Effector memory CD4-positive, alpha-beta T cell (primary cell): ENCODE measurements at regions not wholly inside any gene's neighbourhood (a gene's known extent, or its start where the extent isn't known, plus 50 kb on each side); places are given as distances from the start of the nearest gene placed in this dataset.

ENCODE experiments used
- DNase-seq, 3 donors: peaks; one replicate each; pipeline ENCODE4 v3.0.0-alpha.2; 2020
- H3K27ac ChIP-seq: 2 replicates; pipeline ENCODE4 v1.7.0; 2013; ENCODE audit warnings: mild to moderate bottlenecking, low read length, moderate library complexity; ENCODE audit not compliant: insufficient read depth, poor library complexity, severe bottlenecking
- H3K27me3 ChIP-seq: replicated peaks from 2 replicates; pipeline ENCODE4 v1.7.0; 2013; ENCODE audit warnings: mild to moderate bottlenecking, low read length; ENCODE audit not compliant: insufficient read depth, control insufficient read depth, poor library complexity, severe bottlenecking
- H3K36me3 ChIP-seq: 2 replicates; pipeline ENCODE4 v1.7.0; 2013; ENCODE audit warnings: mild to moderate bottlenecking, low read length, moderate library complexity; ENCODE audit not compliant: control insufficient read depth, insufficient read depth
- H3K4me1 ChIP-seq: 2 replicates; pipeline ENCODE4 v1.7.0; 2013; ENCODE audit warnings: low read length, mild to moderate bottlenecking; ENCODE audit not compliant: control insufficient read depth, insufficient read depth, poor library complexity, severe bottlenecking
- H3K4me3 ChIP-seq: 2 replicates; pipeline ENCODE4 v1.7.0; 2013; ENCODE audit warnings: low read length, low read depth, mild to moderate bottlenecking; ENCODE audit not compliant: insufficient read depth, poor library complexity, severe bottlenecking
- H3K9me3 ChIP-seq: 2 replicates; pipeline ENCODE4 v1.7.0; 2013; ENCODE audit warnings: mild to moderate bottlenecking, low read length, moderate library complexity; ENCODE audit not compliant: control insufficient read depth

DNA sequence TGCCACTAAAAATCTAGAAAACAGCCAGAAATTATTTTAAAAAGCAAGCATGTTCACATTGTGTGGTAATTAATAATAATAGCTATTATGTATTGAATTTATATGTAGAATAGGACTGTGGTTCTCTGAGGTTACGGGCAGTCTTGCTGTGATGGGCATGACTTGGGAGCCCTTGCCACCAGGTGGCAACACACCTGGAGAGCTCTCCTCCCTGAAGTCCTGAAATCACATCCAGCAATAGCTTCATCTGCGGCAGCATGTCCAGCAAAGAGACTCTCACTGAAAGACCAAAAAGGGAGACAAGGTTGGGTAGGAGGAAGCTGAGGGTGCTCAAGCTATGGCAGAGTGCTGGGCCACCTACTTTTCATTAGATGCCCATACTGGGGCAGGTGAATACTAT is 206.8 kb upstream of the IL12A start:
- no peaks in the 10 kb centered on the region for H3K9me3 ChIP-seq
- no peak overlapping the region for H3K4me3 ChIP-seq
- DNase-seq = no peak
- no peaks in the 10 kb centered on the region for H3K4me1 ChIP-seq
- no peak overlapping the region for H3K27ac ChIP-seq
- no peaks in the 10 kb centered on the region for H3K27me3 ChIP-seq
- no peaks in the 10 kb centered on the region for H3K36me3 ChIP-seq

DNA sequence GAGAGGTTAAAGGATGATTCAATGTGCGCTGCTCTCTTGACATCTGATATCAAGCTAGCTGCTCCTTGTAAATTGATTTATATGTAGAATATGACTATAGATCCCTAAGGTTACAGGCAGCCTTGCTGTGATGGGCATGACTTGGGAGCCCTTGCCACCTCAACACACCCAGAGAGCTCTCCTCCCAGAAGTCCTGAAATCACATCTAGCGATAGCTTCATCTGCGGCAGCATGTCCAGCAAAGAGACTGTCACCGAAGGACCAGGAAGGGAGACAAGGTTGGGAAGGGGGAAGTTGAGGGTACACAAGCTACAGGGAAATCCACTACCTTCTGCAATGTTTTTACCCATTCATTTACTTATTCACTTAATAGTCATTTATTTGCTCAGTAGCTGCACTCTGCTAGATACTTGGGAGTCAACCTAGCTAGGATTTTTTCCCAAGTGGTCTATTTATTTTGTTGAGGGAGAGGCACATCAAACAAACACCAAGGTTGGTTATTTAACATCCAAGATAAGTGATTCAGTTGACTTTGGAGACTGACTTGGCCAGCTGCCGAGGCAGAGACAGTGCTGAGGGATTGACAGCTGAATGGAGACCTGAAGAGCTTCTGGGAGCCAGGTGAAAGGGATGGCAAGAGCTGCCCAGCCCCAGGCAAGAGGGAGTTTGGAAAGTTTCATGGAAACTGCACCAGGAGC is 205.8 kb upstream of the IL12A start:
- no peak for DNase-seq
- no peaks in the 10 kb centered on the region for H3K36me3 ChIP-seq
- no peak overlapping the region for H3K4me3 ChIP-seq
- H3K27ac ChIP-seq = no peak overlapping the region
- H3K4me1 ChIP-seq = no peaks in the 10 kb centered on the region
- H3K27me3 ChIP-seq = no peaks in the 10 kb centered on the region
- no peaks in the 10 kb centered on the region for H3K9me3 ChIP-seq

DNA sequence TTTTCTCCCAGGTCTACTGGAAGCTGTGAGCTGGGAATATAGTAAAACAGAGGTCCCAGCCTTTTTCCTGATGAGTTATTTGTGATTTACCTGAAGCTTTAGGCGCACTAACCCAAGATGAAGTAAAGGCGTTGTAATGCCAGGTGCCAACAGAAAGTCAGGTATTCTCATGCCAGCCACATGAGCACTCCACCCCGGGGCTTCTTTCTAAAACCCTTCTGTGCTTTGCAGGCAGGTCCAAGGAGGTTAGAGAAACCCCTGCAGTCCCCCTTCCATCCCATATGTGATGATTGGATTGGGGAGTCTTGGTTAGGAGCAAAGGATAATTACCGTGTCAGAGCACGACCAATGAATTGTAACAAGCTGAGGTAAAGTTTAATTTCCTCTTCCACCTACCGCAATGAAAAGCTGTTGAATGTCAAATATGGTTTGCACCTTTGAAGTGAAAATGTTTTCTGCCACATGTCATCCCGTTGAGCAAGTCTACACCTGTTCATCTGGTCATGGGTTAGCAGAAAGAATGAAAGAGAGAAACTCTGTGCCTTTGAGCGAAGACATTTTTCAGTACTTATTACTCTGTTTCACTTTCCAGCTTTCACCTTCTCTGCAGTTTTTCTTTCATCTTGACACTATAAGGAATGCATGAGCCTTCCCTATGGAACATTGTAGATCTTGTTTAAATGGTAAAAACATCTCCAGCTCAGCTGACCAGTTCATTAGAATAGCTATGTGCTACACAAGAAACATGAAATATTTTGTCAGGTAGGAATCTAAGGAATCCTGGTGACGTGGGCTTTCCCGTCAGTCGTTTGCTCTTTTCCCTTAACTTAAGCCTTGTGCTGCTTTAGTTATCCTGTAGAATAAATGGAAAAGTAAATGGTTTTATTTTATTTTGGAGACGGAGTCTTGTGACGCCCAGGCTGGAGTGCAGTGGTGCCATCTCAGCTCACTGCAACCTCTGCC is 204.6 kb upstream of the IL12A start:
- Histone ChIP-seq H3K27ac (no peak overlapping the region), H3K27me3 (no peaks in the 10 kb centered on the region), H3K36me3 (no peaks in the 10 kb centered on the region), H3K9me3 (no peaks in the 10 kb centered on the region), H3K4me1 (no peaks in the 10 kb centered on the region), H3K4me3 (no peak overlapping the region)
- no peak for DNase-seq

DNA sequence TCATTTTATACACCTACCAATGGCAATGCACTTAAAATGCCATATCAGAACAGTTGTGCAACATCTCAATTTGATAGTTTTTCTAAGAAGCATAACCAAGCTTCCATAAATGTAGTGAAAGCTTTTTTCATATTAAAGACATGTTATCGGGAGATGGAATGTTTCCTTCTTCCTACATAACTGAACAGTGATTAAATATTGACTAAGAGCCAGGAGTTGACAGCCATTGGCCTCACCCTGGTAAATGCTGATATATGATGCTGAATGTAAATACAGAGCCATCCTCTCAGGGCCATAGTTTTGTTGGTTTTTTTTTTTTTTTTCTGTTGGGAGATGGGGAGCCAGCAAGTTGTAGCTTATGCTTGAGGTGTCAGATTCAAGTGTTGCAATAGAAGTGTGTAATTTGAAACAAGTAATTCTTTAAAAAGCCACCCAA is 203.3 kb upstream of the IL12A start:
- no peaks in the 10 kb centered on the region for H3K9me3 ChIP-seq
- no peak overlapping the region for H3K4me3 ChIP-seq
- no peak for DNase-seq
- H3K36me3 ChIP-seq = no peaks in the 10 kb centered on the region
- H3K27me3 ChIP-seq = no peaks in the 10 kb centered on the region
- no peaks in the 10 kb centered on the region for H3K4me1 ChIP-seq
- H3K27ac ChIP-seq = no peak overlapping the region

DNA sequence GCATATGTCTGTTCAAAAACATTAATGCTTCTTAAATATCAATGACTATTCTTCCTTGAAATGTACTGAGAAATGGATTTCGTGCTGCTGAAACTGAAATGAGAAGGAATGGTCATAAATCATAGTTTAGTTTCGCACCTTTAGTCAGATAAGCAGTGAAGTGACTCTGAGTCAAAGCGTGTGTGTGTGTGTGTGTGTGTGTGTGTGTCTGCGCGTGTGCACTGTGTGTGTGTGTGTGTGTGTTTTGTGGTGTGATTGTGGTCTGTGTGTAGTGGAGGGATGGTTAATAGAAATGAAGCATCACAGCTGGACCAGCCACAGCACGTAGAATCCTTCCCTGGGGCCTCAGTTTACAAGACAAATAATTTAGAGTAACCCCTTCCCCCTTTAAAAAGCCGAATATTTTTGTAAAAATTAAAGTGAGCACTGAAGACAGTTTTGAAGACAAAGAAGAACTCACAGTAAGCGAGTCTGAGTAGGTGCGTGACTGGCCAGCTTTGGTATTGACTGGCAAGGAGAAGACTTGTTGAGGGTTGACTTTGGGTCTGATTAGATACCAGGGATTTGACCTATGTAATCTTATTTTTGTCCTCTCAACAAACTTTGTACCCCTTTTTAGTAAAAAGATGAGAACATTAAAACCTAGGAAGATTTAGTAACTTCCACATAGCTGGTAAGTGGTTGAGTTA is 202.0 kb upstream of the IL12A start:
- no peak for DNase-seq
- Histone ChIP-seq H3K4me1 (no peaks in the 10 kb centered on the region), H3K27ac (no peak overlapping the region), H3K27me3 (no peaks in the 10 kb centered on the region), H3K9me3 (no peaks in the 10 kb centered on the region), H3K4me3 (no peak overlapping the region), H3K36me3 (no peaks in the 10 kb centered on the region)

DNA sequence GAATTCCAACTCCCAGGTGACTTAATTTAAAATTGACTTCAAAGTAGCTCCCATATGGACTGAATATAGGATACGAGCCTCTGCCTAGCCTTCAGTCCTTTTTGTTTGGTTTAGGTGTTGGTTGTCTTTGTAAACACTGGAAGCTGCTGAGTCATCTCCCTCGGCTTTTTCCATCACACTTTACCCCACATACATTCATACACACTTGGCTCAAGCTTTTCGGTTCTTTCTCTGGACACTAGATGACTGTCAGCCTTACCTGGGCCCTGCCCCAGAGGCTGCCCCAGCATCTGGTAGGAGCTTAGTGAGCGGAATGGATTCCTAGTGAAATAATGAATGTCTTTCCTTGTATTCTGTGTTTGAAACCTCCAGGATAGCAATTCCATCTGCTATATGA is 201.5 kb upstream of the IL12A start:
- no peaks in the 10 kb centered on the region for H3K4me1 ChIP-seq
- DNase-seq = no peak
- H3K27me3 ChIP-seq = no peaks in the 10 kb centered on the region
- H3K9me3 ChIP-seq = no peaks in the 10 kb centered on the region
- H3K27ac ChIP-seq = no peak overlapping the region
- no peaks in the 10 kb centered on the region for H3K36me3 ChIP-seq
- no peak overlapping the region for H3K4me3 ChIP-seq

DNA sequence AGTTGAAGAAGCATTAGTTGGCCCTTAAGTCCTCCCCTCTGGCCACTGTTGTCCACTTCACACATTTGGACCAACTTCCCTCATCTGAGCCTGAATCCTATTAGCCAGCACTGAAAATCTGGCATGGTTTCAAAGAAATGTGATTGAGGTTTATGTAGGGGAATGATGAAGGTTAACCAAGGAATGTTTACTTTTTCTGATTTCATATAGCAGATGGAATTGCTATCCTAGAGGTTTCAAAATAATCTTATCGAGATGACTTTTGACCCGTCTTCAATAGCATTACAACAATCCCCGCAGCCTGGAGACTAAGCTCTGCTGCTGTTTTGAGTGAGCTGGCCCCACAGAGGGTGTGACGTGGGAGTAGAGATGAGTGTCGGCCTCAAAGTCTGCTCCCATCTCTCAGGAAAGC is 200.8 kb upstream of the IL12A start:
- Histone ChIP-seq H3K27me3 (no peaks in the 10 kb centered on the region), H3K4me1 (no peaks in the 10 kb centered on the region), H3K4me3 (no peak overlapping the region), H3K36me3 (no peaks in the 10 kb centered on the region), H3K27ac (no peak overlapping the region), H3K9me3 (no peaks in the 10 kb centered on the region)
- no peak for DNase-seq

DNA sequence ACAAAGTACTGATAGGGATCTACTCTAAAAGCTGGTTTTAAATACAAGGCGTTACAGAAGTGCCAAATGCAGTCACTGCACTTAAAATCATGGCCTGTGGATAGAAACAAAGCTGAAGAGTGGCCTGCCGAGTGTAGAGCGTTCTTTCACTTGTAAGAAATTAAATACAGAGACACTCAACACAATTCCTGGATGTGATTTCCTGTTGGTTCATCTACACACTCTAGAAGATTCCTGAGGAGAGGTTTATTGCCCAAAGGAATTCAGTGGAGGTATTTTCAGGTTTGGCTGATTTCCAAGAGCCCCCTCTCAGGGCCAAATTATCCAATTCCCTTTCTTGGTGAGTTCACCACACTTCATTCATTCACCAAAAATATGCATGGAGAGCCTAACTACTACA is 200.3 kb upstream of the IL12A start:
- no peak overlapping the region for H3K27ac ChIP-seq

DNA sequence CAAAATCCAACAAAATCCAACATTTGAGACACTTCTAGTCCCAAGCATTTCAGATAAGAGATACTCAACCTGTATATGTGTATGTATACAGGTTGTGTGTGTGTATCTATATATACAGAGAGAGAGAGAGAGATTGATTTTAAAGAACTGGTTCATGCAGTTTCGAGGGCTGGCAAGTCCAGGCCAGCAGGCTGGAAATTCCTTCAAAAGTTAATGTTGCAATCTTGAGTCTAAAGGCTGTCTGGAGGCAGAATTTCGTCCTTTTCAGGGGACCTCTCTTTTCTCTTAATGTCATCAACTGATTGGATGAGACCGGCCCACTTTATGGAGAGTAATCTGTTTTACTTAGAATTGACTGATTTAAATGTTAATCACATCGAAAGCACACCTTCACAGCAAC is 199.6 kb upstream of the IL12A start:
- H3K9me3 ChIP-seq = no peaks in the 10 kb centered on the region
- no peaks in the 10 kb centered on the region for H3K27me3 ChIP-seq
- DNase-seq = no peak
- no peak overlapping the region for H3K4me3 ChIP-seq
- H3K4me1 ChIP-seq = no peaks in the 10 kb centered on the region
- no peak overlapping the region for H3K27ac ChIP-seq
- H3K36me3 ChIP-seq = no peaks in the 10 kb centered on the region

More for the DNA sequence above, 200.3 kb upstream of the IL12A start:
- Histone ChIP-seq H3K27me3 (no peaks in the 10 kb centered on the region), H3K4me1 (no peaks in the 10 kb centered on the region), H3K9me3 (no peaks in the 10 kb centered on the region), H3K36me3 (no peaks in the 10 kb centered on the region), H3K4me3 (no peak overlapping the region)
- DNase-seq = no peak
